ENCODE measurements at regions not wholly inside any gene's neighbourhood (a gene's known extent, or its start where the extent isn't known, plus 50 kb on each side); places are given as distances from the start of the nearest gene placed in this dataset.
"Not testable (repeated sequence)": the region's sequence is repeated elsewhere in the genome, so short reads cannot be mapped to it uniquely, and the experiment has no call there.

- no peak for DNase-seq
Measured at GRCh38 chrX:1009771-1010170, 202.7 kb downstream of the CRLF2 start.

GRCh38 chrX:1006156-1006730, 206.2 kb downstream of the CRLF2 start:
- no peak for DNase-seq

GRCh38 chrX:1002611-1003010, 209.8 kb downstream of the CRLF2 start:
- DNase-seq, result no peak

GRCh38 chrX:997631-998137, 214.8 kb downstream of the CRLF2 start:
- DNase-seq, result no peak

- no peak for DNase-seq
Measured at GRCh38 chrX:994780-995179, 217.7 kb downstream of the CRLF2 start.

GRCh38 chrX:989959-990510, 222.4 kb downstream of the CRLF2 start:
- peak; percentile 96 for DNase-seq

- not testable (repeated sequence) for DNase-seq
Measured at GRCh38 chrX:988530-988929, 223.9 kb downstream of the CRLF2 start.

- no peak for DNase-seq
Measured at GRCh38 chrX:981791-982626, 230.4 kb downstream of the CRLF2 start.

- no peak for DNase-seq
Measured at GRCh38 chrX:980587-981235, 231.7 kb downstream of the CRLF2 start.

GRCh38 chrX:979127-979526, 233.3 kb downstream of the CRLF2 start:
- not testable (repeated sequence) for DNase-seq

- no peak for DNase-seq
Measured at GRCh38 chrX:973010-973632, 239.3 kb downstream of the CRLF2 start.

GRCh38 chrX:968148-968965, 244.1 kb downstream of the CRLF2 start:
- no peak for DNase-seq

- DNase-seq, result no peak
Measured at GRCh38 chrX:966396-967070, 245.9 kb downstream of the CRLF2 start.

GRCh38 chrX:964831-965416, 247.5 kb downstream of the CRLF2 start:
- no peak for DNase-seq

- DNase-seq, result no peak
Measured at GRCh38 chrX:960821-961220, 251.6 kb downstream of the CRLF2 start.

GRCh38 chrX:959595-959994, 252.9 kb downstream of the CRLF2 start:
- DNase-seq, result no peak

GRCh38 chrX:955168-955781, 257.2 kb downstream of the CRLF2 start:
- not testable (repeated sequence) for DNase-seq

GRCh38 chrX:953879-954482, 258.5 kb downstream of the CRLF2 start:
- DNase-seq, result no peak

- no peak for DNase-seq
Measured at GRCh38 chrX:952816-953215, 259.6 kb downstream of the CRLF2 start.

- not testable (repeated sequence) for DNase-seq
Measured at GRCh38 chrX:947262-947661, 265.2 kb downstream of the CRLF2 start.

Measured in NCI-H1092 (cell line).